Trophoblast cell (in vitro differentiated cells and primary cell): ENCODE measurements at regions not wholly inside any gene's neighbourhood (a gene's known extent, or its start where the extent isn't known, plus 50 kb on each side); places are given as distances from the start of the nearest gene placed in this dataset.

Experiments used
- DNase-seq, 2 donors: peaks; one replicate each; pipeline ENCODE4 v3.0.0-alpha.2; 2016
- H2AFZ ChIP-seq: 2 replicates; pipeline ENCODE4 v1.6.1; 2013; ENCODE audit warnings: low read length, moderate library complexity, mild to moderate bottlenecking; ENCODE audit not compliant: insufficient read depth, poor library complexity
- H2AK5ac ChIP-seq: 2 replicates; pipeline ENCODE4 v1.6.1; 2013; ENCODE audit warnings: mild to moderate bottlenecking, low read length
- H2BK120ac ChIP-seq: 2 replicates; pipeline ENCODE4 v1.6.1; 2013; ENCODE audit warnings: low read length, mild to moderate bottlenecking, moderate library complexity; ENCODE audit not compliant: insufficient read depth, poor library complexity
- H2BK12ac ChIP-seq: 2 replicates; pipeline ENCODE4 v1.6.1; 2013; ENCODE audit warnings: mild to moderate bottlenecking, low read length, moderate library complexity
- H2BK5ac ChIP-seq: 2 replicates; pipeline ENCODE4 v1.6.1; 2013; ENCODE audit warnings: low read length, low read depth, moderate library complexity, mild to moderate bottlenecking; ENCODE audit not compliant: poor library complexity
- H3K14ac ChIP-seq: 2 replicates; pipeline ENCODE4 v1.6.1; 2013; ENCODE audit warnings: mild to moderate bottlenecking, low read length
- H3K18ac ChIP-seq: 2 replicates; pipeline ENCODE4 v1.6.1; 2013; ENCODE audit warnings: mild to moderate bottlenecking, low read length
- H3K23ac ChIP-seq: 2 replicates; pipeline ENCODE4 v1.6.1; 2013; ENCODE audit warnings: low read length
- H3K27ac ChIP-seq: 2 replicates; pipeline ENCODE4 v1.5.1; 2013; ENCODE audit warnings: low read depth, mild to moderate bottlenecking, inconsistent platforms, low read length, moderate library complexity
- H3K27me3 ChIP-seq: 2 replicates; pipeline ENCODE4 v1.6.1; 2013; ENCODE audit warnings: inconsistent platforms, mild to moderate bottlenecking, low read length, moderate library complexity; ENCODE audit not compliant: insufficient read depth
- H3K36me3 ChIP-seq, 2 experiments: 1 replicate in 1 of 2; 2 replicates in 1 of 2; pipeline ENCODE4 v1.6.1; 2013; ENCODE audit warnings: low read length in 2 of 2, mild to moderate bottlenecking in 2 of 2, moderate library complexity in 1 of 2; ENCODE audit not compliant: insufficient read depth in 2 of 2, control insufficient read depth in 1 of 2
- H3K4ac ChIP-seq: 2 replicates; pipeline ENCODE4 v1.6.1; 2013; ENCODE audit warnings: low read depth, mild to moderate bottlenecking, low read length, moderate library complexity
- H3K4me1 ChIP-seq, 2 experiments: 1 replicate in 1 of 2; 2 replicates in 1 of 2; pipeline ENCODE4 v1.6.1; 2013; ENCODE audit warnings: low read length in 2 of 2, mild to moderate bottlenecking in 2 of 2, moderate library complexity in 1 of 2; ENCODE audit not compliant: insufficient read depth in 2 of 2, control insufficient read depth in 1 of 2
- H3K4me2 ChIP-seq: 2 replicates; pipeline ENCODE4 v1.6.1; 2013; ENCODE audit warnings: inconsistent platforms, mild to moderate bottlenecking, low read length, moderate library complexity
- H3K4me3 ChIP-seq: 2 replicates; pipeline ENCODE4 v1.5.1; 2013; ENCODE audit warnings: mild to moderate bottlenecking, low read depth, low read length, inconsistent platforms
- H3K79me1 ChIP-seq: one replicate; pipeline ENCODE4 v1.6.1; 2013; ENCODE audit warnings: low read length
- H3K79me2 ChIP-seq: 2 replicates; pipeline ENCODE4 v1.6.1; 2013; ENCODE audit warnings: low read length, mild to moderate bottlenecking; ENCODE audit not compliant: control insufficient read depth, insufficient read depth, poor library complexity
- H3K9ac ChIP-seq: 2 replicates; pipeline ENCODE4 v1.6.1; 2013; ENCODE audit warnings: mild to moderate bottlenecking, low read length
- H3K9me3 ChIP-seq: 2 replicates; pipeline ENCODE4 v1.6.1; 2013; ENCODE audit warnings: low read depth, mild to moderate bottlenecking, control low read depth, inconsistent platforms, low read length; ENCODE audit not compliant: insufficient read depth
- H4K12ac ChIP-seq: 2 replicates; pipeline ENCODE4 v1.6.1; 2013; ENCODE audit warnings: low read depth, mild to moderate bottlenecking, low read length, moderate library complexity
- H4K8ac ChIP-seq: 2 replicates; pipeline ENCODE4 v1.6.1; 2013; ENCODE audit warnings: low read depth, mild to moderate bottlenecking, low read length, moderate library complexity
- H4K91ac ChIP-seq: one replicate; pipeline ENCODE4 v1.6.1; 2013; ENCODE audit warnings: low read depth, mild to moderate bottlenecking, low read length, moderate library complexity
- WGBS: extraction: QIAGEN DNeasy Blood & Tissue Kit; methylation state at CpG from one replicate; pipeline ENCODE4 v1.1.7; 2013; ENCODE audit warnings: missing lambda C conversion rate; ENCODE audit not compliant: insufficient read length, insufficient coverage; ENCODE audit errors: extremely low coverage; 5-methylcytosine and 5-hydroxymethylcytosine counted together

- no peak overlapping the region for H3K4me3 ChIP-seq
- H3K4ac ChIP-seq, result no peak overlapping the region
- H4K91ac ChIP-seq, result no peak overlapping the region
- H2BK5ac ChIP-seq, result no peak overlapping the region
- H2AK5ac ChIP-seq, result no peak overlapping the region
- H3K27ac ChIP-seq, result no peak overlapping the region
- no peak overlapping the region for H3K18ac ChIP-seq
- no peaks in the 10 kb centered on the region for H3K4me1 ChIP-seq
- no peak overlapping the region for H3K14ac ChIP-seq
- H2AFZ ChIP-seq, result no peak overlapping the region
- no peak overlapping the region for H4K8ac ChIP-seq
- H3K9me3 ChIP-seq, result no peaks in the 10 kb centered on the region
- no peak overlapping the region for H3K23ac ChIP-seq
- no peak overlapping the region for H2BK120ac ChIP-seq
- no peak overlapping the region for H3K4me2 ChIP-seq
- no peaks in the 10 kb centered on the region for H3K79me2 ChIP-seq
- no peaks in the 10 kb centered on the region for H3K36me3 ChIP-seq
- H2BK12ac ChIP-seq, result no peak overlapping the region
- peaks cover 7% of the 10 kb centered on the region for H3K27me3 ChIP-seq
- H3K79me1 ChIP-seq, result no peaks in the 10 kb centered on the region
- no peak for DNase-seq
- H4K12ac ChIP-seq, result no peak overlapping the region
- no CpG with 5 or more reads among the region's 6 CpGs for WGBS
- H3K9ac ChIP-seq, result no peak overlapping the region
These were observed 185.7 kb downstream of the TM9SF2 start for GRCh38 chr13:99686944-99687411.

DNA sequence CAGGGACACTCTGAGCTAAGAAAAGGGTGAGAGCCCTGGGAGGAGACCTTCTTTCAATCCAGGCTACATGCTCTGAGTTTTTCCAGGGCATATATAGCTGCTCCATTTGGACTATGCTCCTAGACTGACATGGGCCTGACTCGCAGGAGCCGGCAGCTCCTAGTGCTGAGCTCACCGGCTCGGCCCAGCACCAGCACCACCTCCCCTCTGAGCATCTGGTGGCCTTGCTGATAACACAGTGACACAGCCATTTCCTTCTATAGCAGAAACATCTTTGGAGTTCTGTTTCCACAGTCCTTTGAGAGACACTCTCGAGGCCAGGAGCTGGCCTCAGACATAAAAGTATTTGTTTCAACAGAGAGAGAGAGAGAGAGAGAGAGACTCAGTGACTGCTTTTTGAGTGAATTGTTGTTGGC is 184.9 kb downstream of the TM9SF2 start:
- DNase-seq, result peak; percentile 35 to 48

GRCh38 chr13:99681695-99682094 is 180.4 kb downstream of the TM9SF2 start:
- Histone ChIP-seq H3K4me3 (no peak overlapping the region), H3K9ac (no peak overlapping the region), H2BK5ac (no peak overlapping the region), H3K27me3 (no peaks in the 10 kb centered on the region), H4K91ac (no peak overlapping the region), H3K4me2 (no peak overlapping the region), H2BK12ac (no peak overlapping the region), H2BK120ac (no peak overlapping the region), H2AK5ac (no peak overlapping the region), H3K4me1 (no peaks in the 10 kb centered on the region), H3K14ac (no peak overlapping the region), H4K8ac (no peak overlapping the region), H3K9me3 (no peaks in the 10 kb centered on the region), H3K79me2 (no peaks in the 10 kb centered on the region), H3K27ac (no peak overlapping the region), H2AFZ (no peak overlapping the region), H3K4ac (no peak overlapping the region), H4K12ac (no peak overlapping the region), H3K79me1 (no peaks in the 10 kb centered on the region), H3K18ac (no peak overlapping the region), H3K23ac (no peak overlapping the region), H3K36me3 (no peaks in the 10 kb centered on the region)
- WGBS, result no CpG with 5 or more reads among the region's 7 CpGs
- no peak for DNase-seq

More for the DNA sequence above, 184.9 kb downstream of the TM9SF2 start:
- Histone ChIP-seq H2AK5ac (no peak overlapping the region), H4K8ac (no peak overlapping the region), H3K18ac (no peak overlapping the region), H3K9ac (no peak overlapping the region), H3K4me3 (no peak overlapping the region), H3K23ac (no peak overlapping the region), H3K27me3 (peaks cover 7% of the 10 kb centered on the region), H3K79me1 (no peaks in the 10 kb centered on the region), H2BK120ac (no peak overlapping the region), H3K14ac (no peak overlapping the region), H4K12ac (no peak overlapping the region), H2BK5ac (no peak overlapping the region), H3K4ac (no peak overlapping the region), H3K79me2 (no peaks in the 10 kb centered on the region), H3K4me2 (no peak overlapping the region), H3K36me3 (no peaks in the 10 kb centered on the region), H2AFZ (no peak overlapping the region), H3K9me3 (no peaks in the 10 kb centered on the region), H4K91ac (no peak overlapping the region), H2BK12ac (no peak overlapping the region), H3K4me1 (no peaks in the 10 kb centered on the region), H3K27ac (no peak overlapping the region)
- no CpG with 5 or more reads among the region's 5 CpGs for WGBS

GRCh38 chr13:99677116-99677951 is 176.1 kb downstream of the TM9SF2 start:
- no CpG with 5 or more reads among the region's 8 CpGs for WGBS
- no peak overlapping the region for H3K23ac ChIP-seq
- no peak overlapping the region for H2BK12ac ChIP-seq

More at GRCh38 chr13:99677116-99677951, 176.1 kb downstream of the TM9SF2 start:
- Histone ChIP-seq H3K27ac (no peak overlapping the region), H2BK120ac (no peak overlapping the region), H4K12ac (no peak overlapping the region), H3K9ac (no peak overlapping the region), H3K79me1 (no peaks in the 10 kb centered on the region), H2BK5ac (no peak overlapping the region), H3K4ac (no peak overlapping the region), H3K79me2 (no peaks in the 10 kb centered on the region), H3K4me2 (no peak overlapping the region), H3K14ac (no peak overlapping the region), H4K8ac (no peak overlapping the region), H3K4me1 (no peaks in the 10 kb centered on the region), H2AK5ac (no peak overlapping the region), H3K9me3 (no peaks in the 10 kb centered on the region), H3K4me3 (no peak overlapping the region), H4K91ac (no peak overlapping the region), H3K27me3 (no peaks in the 10 kb centered on the region), H2AFZ (no peak overlapping the region), H3K36me3 (no peaks in the 10 kb centered on the region), H3K18ac (no peak overlapping the region)
- no peak for DNase-seq
